SK-N-SH (cell line): ENCODE measurements at regions not wholly inside any gene's neighbourhood (a gene's known extent, or its start where the extent isn't known, plus 50 kb on each side); places are given as distances from the start of the nearest gene placed in this dataset.

Experiments
- CTCF ChIA-PET: fragments of 300-600, 350-600 bp; formaldehyde crosslinking; extraction: SDS; loops from one replicate; lab custom pipeline; 2021; lab: Yijun Ruan, JAX
- POLR2A ChIA-PET: fragments of 350-600 bp; sonication (Branson Sonifier 250); formaldehyde crosslinking; extraction: SDS; loops from one replicate; lab custom pipeline; 2020; ENCODE audit warnings: antibody characterized with exemption, inconsistent platforms; lab: Yijun Ruan, JAX
- DNase-seq: peaks from one replicate; pipeline ENCODE4 v3.0.0; 2012
- H2AFZ ChIP-seq: fragments of 200-600 bp; sonication (generic); 2 replicates; pipeline ENCODE4 v1.8.1; 2016; ENCODE audit warnings: antibody characterized with exemption, mild to moderate bottlenecking, low read depth
- H3F3A ChIP-seq: fragments of 200-600 bp; sonication (generic); replicated peaks from 2 replicates; pipeline ENCODE3; 2016; ENCODE audit warnings: antibody characterized with exemption, mild to moderate bottlenecking; ENCODE audit not compliant: insufficient read depth
- H3K27ac ChIP-seq, 2 experiments: fragments of 200-500 bp in 1 of 2; fragments of 200-600 bp in 1 of 2; sonication (Bioruptor generic) in 1 of 2; sonication (generic), shearing (Covaris generic) in 1 of 2; 2 replicates each; pipeline versions ENCODE4 v1.5.1 to v1.6.1; 2014 to 2016; ENCODE audit warnings: low read depth in 2 of 2, inconsistent platforms in 1 of 2, low read length in 1 of 2, mild to moderate bottlenecking in 1 of 2, mixed read lengths in 1 of 2
- H3K27me3 ChIP-seq: fragments of 200-600 bp; sonication (generic), shearing (Covaris generic); 2 replicates; pipeline ENCODE4 v1.6.1; 2016; ENCODE audit warnings: mixed run types; ENCODE audit not compliant: insufficient read depth
- H3K36me3 ChIP-seq, 2 experiments: fragments of 200-500 bp in 1 of 2; fragments of 200-600 bp in 1 of 2; sonication (Bioruptor generic) in 1 of 2; sonication (generic) in 1 of 2; replicated peaks in 1 of 2; 2 replicates each; pipeline versions ENCODE3 to v1.5.1; 2014 to 2016; ENCODE audit warnings: low read length in 1 of 2, mild to moderate bottlenecking in 1 of 2; ENCODE audit not compliant: insufficient read depth in 2 of 2, control insufficient read depth in 1 of 2
- H3K4me1 ChIP-seq, 2 experiments: fragments of 200-500 bp in 1 of 2; fragments of 200-600 bp in 1 of 2; sonication (Bioruptor generic) in 1 of 2; sonication (generic), shearing (Covaris generic) in 1 of 2; 2 replicates each; pipeline versions ENCODE4 v1.5.1 to v1.6.1; 2014 to 2016; ENCODE audit warnings: low read depth in 1 of 2, low read length in 1 of 2, mixed run types in 1 of 2; ENCODE audit not compliant: insufficient read depth in 2 of 2, control insufficient read depth in 1 of 2
- H3K4me2 ChIP-seq: fragments of 200-600 bp; sonication (generic), shearing (Covaris generic); 2 replicates; pipeline ENCODE4 v1.6.1; 2017; ENCODE audit warnings: mixed run types
- H3K4me3 ChIP-seq, 2 experiments: fragments of 200-500 bp in 1 of 2; fragments of 200-600 bp in 1 of 2; sonication (Bioruptor generic) in 1 of 2; sonication (generic), shearing (Covaris generic) in 1 of 2; 2 replicates each; pipeline versions ENCODE4 v1.5.1 to v1.8.1; 2014 to 2016; ENCODE audit warnings: low read depth in 2 of 2, inconsistent platforms in 1 of 2, low read length in 1 of 2, mild to moderate bottlenecking in 1 of 2, mixed read lengths in 1 of 2, moderate library complexity in 1 of 2
- H3K79me2 ChIP-seq: fragments of 200-600 bp; sonication (generic); 2 replicates; pipeline ENCODE4 v1.8.1; 2017; ENCODE audit warnings: mild to moderate bottlenecking; ENCODE audit not compliant: insufficient read depth
- H3K9ac ChIP-seq: fragments of 200-600 bp; sonication (generic); 2 replicates; pipeline ENCODE4 v1.6.1; 2017; ENCODE audit warnings: mixed run types
- H3K9me2 ChIP-seq: fragments of 200-600 bp; sonication (generic); 2 replicates; pipeline ENCODE4 v1.6.1; 2017; ENCODE audit warnings: mixed run types
- H3K9me3 ChIP-seq: fragments of 200-600 bp; sonication (generic); 2 replicates; pipeline ENCODE4 v1.6.1; 2017; ENCODE audit warnings: mixed run types, mild to moderate bottlenecking, moderate library complexity
- H4K20me1 ChIP-seq: fragments of 200-600 bp; sonication (generic); 2 replicates; pipeline ENCODE4 v1.6.1; 2017; ENCODE audit warnings: mild to moderate bottlenecking, mixed run types; ENCODE audit not compliant: insufficient read depth
- CHD2 ChIP-seq: fragments of 150-350 bp; IDR thresholded peaks from 2 replicates; pipeline ENCODE4 v1.6.1; 2018; ENCODE audit warnings: low read length; ENCODE audit not compliant: partially characterized antibody
- EZH2phosphoT487 ChIP-seq: fragments of 200-600 bp; sonication (generic); IDR thresholded peaks from 2 replicates; pipeline ENCODE4 v1.6.1; 2017; ENCODE audit warnings: low read depth, mixed run types, mild to moderate bottlenecking, antibody characterized with exemption, moderate library complexity, borderline replicate concordance
- FOSL2 ChIP-seq: IDR thresholded peaks from 2 replicates; pipeline ENCODE4 v1.4.0; 2012; ENCODE audit warnings: low read depth, mild to moderate bottlenecking, moderate library complexity, borderline replicate concordance
- FOXM1 ChIP-seq: IDR thresholded peaks from 2 replicates; pipeline ENCODE4 v1.4.0; 2012; ENCODE audit warnings: low read depth, mild to moderate bottlenecking
- GABPA ChIP-seq: IDR thresholded peaks from 2 replicates; pipeline ENCODE4 v1.4.0; 2012; ENCODE audit warnings: low read depth, mild to moderate bottlenecking
- MEF2A ChIP-seq: IDR thresholded peaks from 2 replicates; pipeline ENCODE4 v1.4.0; 2012; ENCODE audit warnings: low read depth, borderline replicate concordance
- MXI1 ChIP-seq: IDR thresholded peaks from 2 replicates; pipeline ENCODE4 v1.6.1; 2012; ENCODE audit warnings: mild to moderate bottlenecking, low read depth, low read length, improper control_type of control experiment
- NFIC ChIP-seq: IDR thresholded peaks from 2 replicates; pipeline ENCODE4 v1.4.0; 2012; ENCODE audit warnings: borderline replicate concordance
- RAD21 ChIP-seq: IDR thresholded peaks from 2 replicates; pipeline ENCODE4 v1.6.1; 2012; ENCODE audit warnings: mild to moderate bottlenecking, low read length
- RCOR1 ChIP-seq: fragments of 150-350 bp; IDR thresholded peaks from 2 replicates; pipeline ENCODE4 v1.6.1; 2017; ENCODE audit warnings: antibody characterized with exemption, low read length
- REST ChIP-seq: IDR thresholded peaks from 2 replicates; pipeline ENCODE4 v1.6.1; 2012; ENCODE audit warnings: mild to moderate bottlenecking, low read depth, low read length, moderate library complexity
- SIN3A ChIP-seq: IDR thresholded peaks from 2 replicates; pipeline ENCODE4 v1.6.1; 2012; ENCODE audit warnings: low read depth, mild to moderate bottlenecking, low read length, moderate library complexity, borderline replicate concordance
- TAF1 ChIP-seq: IDR thresholded peaks from 2 replicates; pipeline ENCODE4 v1.6.1; 2012; ENCODE audit warnings: low read depth, mild to moderate bottlenecking, low read length, moderate library complexity, borderline replicate concordance
- YY1 ChIP-seq: IDR thresholded peaks from 2 replicates; pipeline ENCODE4 v1.4.0; 2012; ENCODE audit warnings: low read depth, mild to moderate bottlenecking
- ZBTB33 ChIP-seq: IDR thresholded peaks from 2 replicates; pipeline ENCODE4 v1.4.0; 2012; ENCODE audit warnings: low read depth, borderline replicate concordance
- WGBS: methylation state at CpG from one replicate; pipeline ENCODE4 v1.1.6; 2017; ENCODE audit warnings: low lambda C conversion rate; 5-methylcytosine and 5-hydroxymethylcytosine counted together
- TF ChIP-seq, protein P1 (sequence below): IDR thresholded peaks from 2 replicates; pipeline ENCODE4; 2012
- TF ChIP-seq, protein P2 (sequence below): IDR thresholded peaks from 2 replicates; pipeline ENCODE4 v1.4.0; 2012; ENCODE audit warnings: low read depth

- TF ChIP-seq NFIC, result no peak
- no peak for TF ChIP-seq MEF2A
- no peak for TF ChIP-seq TAF1
- TF ChIP-seq EZH2phosphoT487, result no peak
- no peaks in the 10 kb centered on the region for H3K4me1 ChIP-seq
- no peaks in the 10 kb centered on the region for H3K79me2 ChIP-seq
- H4K20me1 ChIP-seq, result no peaks in the 10 kb centered on the region
- no peaks in the 10 kb centered on the region for H3K9me2 ChIP-seq
- H3K27ac ChIP-seq, result no peak overlapping the region
- no peaks in the 10 kb centered on the region for H3F3A ChIP-seq
- no peak overlapping the region for H3K4me2 ChIP-seq
- H3K36me3 ChIP-seq, result no peaks in the 10 kb centered on the region
- no peak for DNase-seq
- H3K9me3 ChIP-seq, result no peaks in the 10 kb centered on the region
- H3K9ac ChIP-seq, result no peak overlapping the region
- no peak overlapping the region for H2AFZ ChIP-seq
- ChIA-PET CTCF (no interaction called here), POLR2A (no interaction called here)
- WGBS, result 0% methylated on average over 2 of the region's 2 CpGs
- H3K27me3 ChIP-seq, result no peaks in the 10 kb centered on the region
- H3K4me3 ChIP-seq, result no peak overlapping the region
Observed at GRCh38 chrX:42538405-42538804, 239.6 kb downstream of the PPP1R2C start.

GRCh38 chrX:42536286-42536685 lies 241.7 kb downstream of the PPP1R2C start:
- POLR2A ChIA-PET, result no interaction called here
- no peaks in the 10 kb centered on the region for H4K20me1 ChIP-seq
- H3K9ac ChIP-seq, result no peak overlapping the region
- no peaks in the 10 kb centered on the region for H3K27me3 ChIP-seq
- H3K4me1 ChIP-seq, result no peaks in the 10 kb centered on the region
- H3F3A ChIP-seq, result no peaks in the 10 kb centered on the region
- DNase-seq, result no peak
- H3K4me2 ChIP-seq, result no peak overlapping the region
- H3K4me3 ChIP-seq, result no peak overlapping the region
- CTCF ChIA-PET, result no interaction called here
- H2AFZ ChIP-seq, result no peak overlapping the region
- no peak overlapping the region for H3K27ac ChIP-seq
- H3K36me3 ChIP-seq, result no peaks in the 10 kb centered on the region
- 3% methylated on average over 3 of the region's 3 CpGs for WGBS
- H3K9me3 ChIP-seq, result no peaks in the 10 kb centered on the region
- TF ChIP-seq NFIC (no peak), REST (no peak)
- no peaks in the 10 kb centered on the region for H3K79me2 ChIP-seq
- H3K9me2 ChIP-seq, result no peaks in the 10 kb centered on the region

GRCh38 chrX:42535233-42535632 lies 242.7 kb downstream of the PPP1R2C start:
- no peak for DNase-seq
- no peak overlapping the region for H3K4me2 ChIP-seq
- no peak overlapping the region for H2AFZ ChIP-seq
- H3K9me2 ChIP-seq, result no peaks in the 10 kb centered on the region
- no peaks in the 10 kb centered on the region for H3F3A ChIP-seq
- ChIA-PET POLR2A (no interaction called here), CTCF (no interaction called here)
- H3K27ac ChIP-seq, result no peak overlapping the region
- no peaks in the 10 kb centered on the region for H3K9me3 ChIP-seq
- no peaks in the 10 kb centered on the region for H3K27me3 ChIP-seq
- no peaks in the 10 kb centered on the region for H4K20me1 ChIP-seq
- H3K36me3 ChIP-seq, result no peaks in the 10 kb centered on the region
- 41% methylated on average over 2 of the region's 2 CpGs for WGBS
- no peak overlapping the region for H3K9ac ChIP-seq
- no peak overlapping the region for H3K4me3 ChIP-seq
- no peaks in the 10 kb centered on the region for H3K79me2 ChIP-seq
- H3K4me1 ChIP-seq, result no peaks in the 10 kb centered on the region
- no peak for TF ChIP-seq CHD2
- TF ChIP-seq RAD21, result no peak
- TF ChIP-seq FOSL2, result no peak
- TF ChIP-seq, protein P1, sequence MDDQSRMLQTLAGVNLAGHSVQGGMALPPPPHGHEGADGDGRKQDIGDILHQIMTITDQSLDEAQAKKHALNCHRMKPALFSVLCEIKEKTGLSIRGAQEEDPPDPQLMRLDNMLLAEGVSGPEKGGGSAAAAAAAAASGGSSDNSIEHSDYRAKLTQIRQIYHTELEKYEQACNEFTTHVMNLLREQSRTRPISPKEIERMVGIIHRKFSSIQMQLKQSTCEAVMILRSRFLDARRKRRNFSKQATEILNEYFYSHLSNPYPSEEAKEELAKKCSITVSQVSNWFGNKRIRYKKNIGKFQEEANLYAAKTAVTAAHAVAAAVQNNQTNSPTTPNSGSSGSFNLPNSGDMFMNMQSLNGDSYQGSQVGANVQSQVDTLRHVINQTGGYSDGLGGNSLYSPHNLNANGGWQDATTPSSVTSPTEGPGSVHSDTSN, result no peak
- TF ChIP-seq EZH2phosphoT487, result no peak
- TF ChIP-seq SIN3A, result no peak
- TF ChIP-seq NFIC, result no peak
- no peak for TF ChIP-seq MXI1
- TF ChIP-seq YY1, result no peak
- no peak for TF ChIP-seq ZBTB33
- no peak for TF ChIP-seq RCOR1
- no peak for TF ChIP-seq GABPA
- TF ChIP-seq FOXM1, result no peak
- TF ChIP-seq MEF2A, result no peak
- TF ChIP-seq, protein P2, sequence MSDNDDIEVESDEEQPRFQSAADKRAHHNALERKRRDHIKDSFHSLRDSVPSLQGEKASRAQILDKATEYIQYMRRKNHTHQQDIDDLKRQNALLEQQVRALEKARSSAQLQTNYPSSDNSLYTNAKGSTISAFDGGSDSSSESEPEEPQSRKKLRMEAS, result no peak
